ENCODE measurements at regions not wholly inside any gene's neighbourhood (a gene's known extent, or its start where the extent isn't known, plus 50 kb on each side); places are given as distances from the start of the nearest gene placed in this dataset.

GRCh38 chr4:37771771-37772170 lies 54.7 kb upstream of the PGM2 start:
- TF ChIP-seq GABPA (IDR thresholded peaks at IDR 0.05; ENCODE audit: low read depth), result no peak
- TF ChIP-seq SPI1 (IDR thresholded peaks at IDR 0.05; ENCODE audit: borderline replicate concordance, low read depth), result no peak
- no peak for TF ChIP-seq POLR2AphosphoS5 (IDR thresholded peaks at IDR 0.05; ENCODE audit: low read depth)
- TF ChIP-seq, protein P1, sequence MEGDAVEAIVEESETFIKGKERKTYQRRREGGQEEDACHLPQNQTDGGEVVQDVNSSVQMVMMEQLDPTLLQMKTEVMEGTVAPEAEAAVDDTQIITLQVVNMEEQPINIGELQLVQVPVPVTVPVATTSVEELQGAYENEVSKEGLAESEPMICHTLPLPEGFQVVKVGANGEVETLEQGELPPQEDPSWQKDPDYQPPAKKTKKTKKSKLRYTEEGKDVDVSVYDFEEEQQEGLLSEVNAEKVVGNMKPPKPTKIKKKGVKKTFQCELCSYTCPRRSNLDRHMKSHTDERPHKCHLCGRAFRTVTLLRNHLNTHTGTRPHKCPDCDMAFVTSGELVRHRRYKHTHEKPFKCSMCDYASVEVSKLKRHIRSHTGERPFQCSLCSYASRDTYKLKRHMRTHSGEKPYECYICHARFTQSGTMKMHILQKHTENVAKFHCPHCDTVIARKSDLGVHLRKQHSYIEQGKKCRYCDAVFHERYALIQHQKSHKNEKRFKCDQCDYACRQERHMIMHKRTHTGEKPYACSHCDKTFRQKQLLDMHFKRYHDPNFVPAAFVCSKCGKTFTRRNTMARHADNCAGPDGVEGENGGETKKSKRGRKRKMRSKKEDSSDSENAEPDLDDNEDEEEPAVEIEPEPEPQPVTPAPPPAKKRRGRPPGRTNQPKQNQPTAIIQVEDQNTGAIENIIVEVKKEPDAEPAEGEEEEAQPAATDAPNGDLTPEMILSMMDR (IDR thresholded peaks at IDR 0.05; ENCODE audit: insufficient read depth, low read length), result no peak
- TF ChIP-seq REST (IDR thresholded peaks at IDR 0.05; ENCODE audit: insufficient replicate concordance, low read depth), result no peak
- no peak overlapping the region for H3K27ac ChIP-seq (replicated peaks)
- no peak for DNase-seq (ENCODE audit: low read depth in 1 of 2, low spot score in 1 of 2)
- no peak overlapping the region for H3K4me3 ChIP-seq (replicated peaks; ENCODE audit: insufficient read depth, low read length)
- no peaks in the 10 kb centered on the region for H3K27me3 ChIP-seq (ENCODE audit: insufficient read depth, poor library complexity, severe bottlenecking)

DNA sequence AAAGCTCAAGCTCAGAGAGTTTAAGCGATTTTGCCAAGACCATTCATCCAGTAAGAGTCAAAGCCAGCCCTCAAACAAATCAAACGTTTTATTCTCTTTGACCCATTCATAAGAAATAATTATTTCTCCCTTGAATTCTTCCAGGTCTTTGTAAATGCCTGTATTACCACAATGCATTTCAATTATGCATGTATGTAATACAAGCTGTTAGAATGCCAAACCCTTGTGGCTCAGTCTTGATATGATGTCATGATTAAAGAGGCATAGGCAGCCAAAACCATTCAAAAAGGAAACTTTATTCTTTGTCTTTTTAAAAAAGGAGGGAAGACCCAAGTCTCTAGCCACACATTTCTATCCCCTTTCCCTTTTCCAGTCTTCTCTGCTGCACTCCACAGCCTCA lies 56.5 kb upstream of the PGM2 start:
- no peak for DNase-seq (ENCODE audit: low read depth in 1 of 2, low spot score in 1 of 2)
- Histone ChIP-seq H3K4me3 (replicated peaks; ENCODE audit: insufficient read depth, low read length) (no peak overlapping the region), H3K27me3 (ENCODE audit: insufficient read depth, poor library complexity, severe bottlenecking) (no peaks in the 10 kb centered on the region), H3K27ac (replicated peaks) (no peak overlapping the region)
- no peak for TF ChIP-seq REST (IDR thresholded peaks at IDR 0.05; ENCODE audit: insufficient replicate concordance, low read depth)
- TF ChIP-seq GABPA (IDR thresholded peaks at IDR 0.05; ENCODE audit: low read depth), result no peak
- TF ChIP-seq, protein P1 (IDR thresholded peaks at IDR 0.05; ENCODE audit: insufficient read depth, low read length), result no peak
- TF ChIP-seq POLR2AphosphoS5 (IDR thresholded peaks at IDR 0.05; ENCODE audit: low read depth), result no peak
- TF ChIP-seq SPI1 (IDR thresholded peaks at IDR 0.05; ENCODE audit: borderline replicate concordance, low read depth), result no peak

DNA sequence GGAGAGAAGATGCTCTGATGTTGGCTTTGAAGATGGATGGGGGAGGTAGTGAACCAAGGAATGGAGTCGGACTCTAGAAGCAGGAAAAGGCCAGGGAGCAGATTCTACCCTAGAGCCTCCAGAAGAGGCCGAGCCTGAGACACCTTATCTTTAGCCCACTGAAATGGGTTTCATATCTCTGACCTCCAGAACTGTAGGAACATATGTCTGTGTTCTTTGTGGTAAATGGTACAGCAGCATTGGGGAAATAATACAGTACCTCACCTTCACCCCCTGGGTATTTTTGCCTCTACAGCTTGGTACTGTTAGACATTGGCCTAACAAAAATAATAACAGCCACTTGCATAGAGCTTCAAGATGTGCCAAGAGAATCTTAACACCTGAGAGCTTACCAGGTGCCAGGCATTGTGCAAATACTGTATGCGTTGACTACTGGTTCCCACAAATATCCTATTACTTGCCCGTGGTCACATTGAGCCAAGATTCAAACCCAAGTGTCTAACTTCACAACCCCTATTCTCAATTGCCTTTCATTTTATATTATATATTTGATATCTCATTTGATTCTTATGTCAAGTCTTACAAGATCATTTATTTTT lies 57.0 kb upstream of the PGM2 start:
- Histone ChIP-seq H3K4me3 (replicated peaks; ENCODE audit: insufficient read depth, low read length) (no peak overlapping the region), H3K27me3 (ENCODE audit: insufficient read depth, poor library complexity, severe bottlenecking) (no peaks in the 10 kb centered on the region), H3K27ac (replicated peaks) (no peak overlapping the region)
- TF ChIP-seq POLR2AphosphoS5 (IDR thresholded peaks at IDR 0.05; ENCODE audit: low read depth) (no peak), REST (IDR thresholded peaks at IDR 0.05; ENCODE audit: insufficient replicate concordance, low read depth) (no peak), SPI1 (IDR thresholded peaks at IDR 0.05; ENCODE audit: borderline replicate concordance, low read depth) (no peak), GABPA (IDR thresholded peaks at IDR 0.05; ENCODE audit: low read depth) (no peak)
- TF ChIP-seq, protein P1 (IDR thresholded peaks at IDR 0.05; ENCODE audit: insufficient read depth, low read length), result no peak
- no peak for DNase-seq (ENCODE audit: low read depth in 1 of 2, low spot score in 1 of 2)

Data from HL-60 (cell line).